Superior temporal gyrus (tissue), 1 donor: ENCODE measurements at regions not wholly inside any gene's neighbourhood (a gene's known extent, or its start where the extent isn't known, plus 50 kb on each side); places are given as distances from the start of the nearest gene placed in this dataset.
"Not testable (repeated sequence)": the region's sequence is repeated elsewhere in the genome, so short reads cannot be mapped to it uniquely, and the experiment has no call there.

Experiments
- DNase-seq: peaks from one replicate; pipeline ENCODE4 v3.0.0-alpha.2; 2016; ENCODE audit errors: extremely low spot score

- DNase-seq = no peak
Measured at GRCh38 chr3:144820726-144821125, 849.1 kb downstream of the DIPK2A start.

- DNase-seq = no peak
Measured at GRCh38 chr3:144821583-144821982, 850.0 kb downstream of the DIPK2A start.

GRCh38 chr3:144822671-144823070 is 851.0 kb downstream of the DIPK2A start:
- DNase-seq = no peak

- no peak for DNase-seq
Measured at GRCh38 chr3:144831955-144832716, 860.5 kb downstream of the DIPK2A start.

- no peak for DNase-seq
Measured at GRCh38 chr3:144839991-144840390, 868.4 kb downstream of the DIPK2A start.

GRCh38 chr3:144840866-144841265 is 869.2 kb downstream of the DIPK2A start:
- DNase-seq = no peak

GRCh38 chr3:144843099-144843498 is 871.5 kb downstream of the DIPK2A start:
- DNase-seq = no peak

GRCh38 chr3:144852999-144853398 is 881.4 kb downstream of the DIPK2A start:
- DNase-seq = no peak

- not testable (repeated sequence) for DNase-seq
Measured at GRCh38 chr3:144854020-144854419, 882.4 kb downstream of the DIPK2A start.

GRCh38 chr3:144859161-144859560 is 887.5 kb downstream of the DIPK2A start:
- DNase-seq = no peak

GRCh38 chr3:144864646-144865045 is 893.0 kb downstream of the DIPK2A start:
- no peak for DNase-seq

GRCh38 chr3:144865948-144866347 is 894.3 kb downstream of the DIPK2A start:
- no peak for DNase-seq

GRCh38 chr3:144866476-144866875 is 894.9 kb downstream of the DIPK2A start:
- no peak for DNase-seq

- DNase-seq = no peak
Measured at GRCh38 chr3:144868506-144868905, 896.9 kb downstream of the DIPK2A start.

GRCh38 chr3:144873066-144873465 is 901.4 kb downstream of the DIPK2A start:
- DNase-seq = no peak

- no peak for DNase-seq
Measured at GRCh38 chr3:144875211-144875610, 903.6 kb downstream of the DIPK2A start.

GRCh38 chr3:144877356-144877755 is 905.7 kb downstream of the DIPK2A start:
- no peak for DNase-seq

- DNase-seq = no peak
Measured at GRCh38 chr3:144879701-144880100, 908.1 kb downstream of the DIPK2A start.

- DNase-seq = no peak
Measured at GRCh38 chr3:144893980-144894379, 922.4 kb downstream of the DIPK2A start.

- DNase-seq = no peak
Measured at GRCh38 chr3:144894576-144894975, 923.0 kb downstream of the DIPK2A start.

- DNase-seq = no peak
Measured at GRCh38 chr3:144900366-144900765, 928.7 kb downstream of the DIPK2A start.

GRCh38 chr3:144907581-144907980 is 936.0 kb downstream of the DIPK2A start:
- DNase-seq = not testable (repeated sequence)

GRCh38 chr3:144912968-144913367 is 941.3 kb downstream of the DIPK2A start:
- no peak for DNase-seq

GRCh38 chr3:144915202-144915601 is 943.6 kb downstream of the DIPK2A start:
- no peak for DNase-seq
